B cell (primary cell): ENCODE measurements at regions not wholly inside any gene's neighbourhood (a gene's known extent, or its start where the extent isn't known, plus 50 kb on each side); places are given as distances from the start of the nearest gene placed in this dataset.

ENCODE experiments used
- EZH2 ChIP-seq: IDR thresholded peaks from 2 replicates; pipeline ENCODE4 v1.6.1; 2012; ENCODE audit warnings: borderline replicate concordance, low read depth, mild to moderate bottlenecking, moderate library complexity, low read length; ENCODE audit not compliant: insufficient read depth, poor library complexity, severe bottlenecking
- TF ChIP-seq, protein P1 (sequence below): fragments of 200-600 bp; IDR thresholded peaks from one replicate; pipeline ENCODE4 v1.8.0; 2022; ENCODE audit warnings: antibody characterized with exemption, mild to moderate bottlenecking

DNA sequence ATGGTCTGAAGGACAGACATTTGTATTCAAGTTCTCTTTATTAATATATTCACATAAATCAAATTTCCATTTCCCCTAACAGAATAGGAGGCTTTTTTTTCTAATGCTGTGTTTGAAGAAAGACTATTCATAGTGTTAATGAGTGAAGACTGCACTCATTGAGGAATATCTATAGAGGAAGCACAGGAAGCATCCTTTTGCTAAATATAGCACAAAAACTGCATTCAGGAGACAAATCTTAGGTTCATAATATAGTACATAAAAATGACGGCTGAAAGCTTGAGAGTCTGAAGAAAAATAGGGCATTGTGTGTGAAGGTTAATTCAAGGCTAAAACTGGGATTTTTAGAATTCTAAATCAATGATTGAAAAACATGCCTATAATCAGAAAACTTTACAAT lies 50.4 kb upstream of the ANKRD50 start:
- TF ChIP-seq, protein P1, sequence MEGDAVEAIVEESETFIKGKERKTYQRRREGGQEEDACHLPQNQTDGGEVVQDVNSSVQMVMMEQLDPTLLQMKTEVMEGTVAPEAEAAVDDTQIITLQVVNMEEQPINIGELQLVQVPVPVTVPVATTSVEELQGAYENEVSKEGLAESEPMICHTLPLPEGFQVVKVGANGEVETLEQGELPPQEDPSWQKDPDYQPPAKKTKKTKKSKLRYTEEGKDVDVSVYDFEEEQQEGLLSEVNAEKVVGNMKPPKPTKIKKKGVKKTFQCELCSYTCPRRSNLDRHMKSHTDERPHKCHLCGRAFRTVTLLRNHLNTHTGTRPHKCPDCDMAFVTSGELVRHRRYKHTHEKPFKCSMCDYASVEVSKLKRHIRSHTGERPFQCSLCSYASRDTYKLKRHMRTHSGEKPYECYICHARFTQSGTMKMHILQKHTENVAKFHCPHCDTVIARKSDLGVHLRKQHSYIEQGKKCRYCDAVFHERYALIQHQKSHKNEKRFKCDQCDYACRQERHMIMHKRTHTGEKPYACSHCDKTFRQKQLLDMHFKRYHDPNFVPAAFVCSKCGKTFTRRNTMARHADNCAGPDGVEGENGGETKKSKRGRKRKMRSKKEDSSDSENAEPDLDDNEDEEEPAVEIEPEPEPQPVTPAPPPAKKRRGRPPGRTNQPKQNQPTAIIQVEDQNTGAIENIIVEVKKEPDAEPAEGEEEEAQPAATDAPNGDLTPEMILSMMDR, result no peak
- TF ChIP-seq EZH2, result no peak
